Fibroblast of pulmonary artery (primary cell): ENCODE measurements at regions not wholly inside any gene's neighbourhood (a gene's known extent, or its start where the extent isn't known, plus 50 kb on each side); places are given as distances from the start of the nearest gene placed in this dataset.

ENCODE experiments used
- DNase-seq: peaks from one replicate; pipeline ENCODE4 v3.0.0-alpha.2; 2010; ENCODE audit warnings: low read depth
- H3K4me3 ChIP-seq: replicated peaks from 2 replicates; pipeline ENCODE4 v1.5.1; 2011; ENCODE audit warnings: low read depth, mild to moderate bottlenecking, control low read depth, low read length, moderate library complexity
- TF ChIP-seq, protein P1 (sequence below): IDR thresholded peaks from 2 replicates; pipeline ENCODE4 v1.5.1; 2011; ENCODE audit warnings: mild to moderate bottlenecking, control low read depth, low read length, inconsistent platforms; ENCODE audit errors: missing control alignments

DNA sequence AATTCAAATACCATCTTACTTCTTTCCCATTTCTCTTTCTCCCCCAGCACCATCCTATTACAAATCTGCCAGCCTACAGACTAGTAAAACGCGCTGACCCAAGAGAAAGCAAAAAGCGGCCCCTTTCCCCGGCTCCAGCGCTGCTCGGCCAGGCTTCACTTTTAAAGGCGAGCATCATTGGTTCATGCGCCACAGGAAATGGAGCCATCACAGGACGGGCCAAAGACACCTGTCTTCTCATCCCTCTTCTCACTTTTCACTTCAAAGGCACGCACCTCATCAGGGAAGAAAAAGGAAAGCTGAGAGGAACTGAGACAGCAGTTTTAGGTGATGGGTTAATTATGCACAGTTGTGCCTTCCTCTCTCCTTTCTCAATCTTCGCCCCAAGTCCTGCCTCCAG is 664.2 kb upstream of the USP24 start:
- TF ChIP-seq, protein P1, sequence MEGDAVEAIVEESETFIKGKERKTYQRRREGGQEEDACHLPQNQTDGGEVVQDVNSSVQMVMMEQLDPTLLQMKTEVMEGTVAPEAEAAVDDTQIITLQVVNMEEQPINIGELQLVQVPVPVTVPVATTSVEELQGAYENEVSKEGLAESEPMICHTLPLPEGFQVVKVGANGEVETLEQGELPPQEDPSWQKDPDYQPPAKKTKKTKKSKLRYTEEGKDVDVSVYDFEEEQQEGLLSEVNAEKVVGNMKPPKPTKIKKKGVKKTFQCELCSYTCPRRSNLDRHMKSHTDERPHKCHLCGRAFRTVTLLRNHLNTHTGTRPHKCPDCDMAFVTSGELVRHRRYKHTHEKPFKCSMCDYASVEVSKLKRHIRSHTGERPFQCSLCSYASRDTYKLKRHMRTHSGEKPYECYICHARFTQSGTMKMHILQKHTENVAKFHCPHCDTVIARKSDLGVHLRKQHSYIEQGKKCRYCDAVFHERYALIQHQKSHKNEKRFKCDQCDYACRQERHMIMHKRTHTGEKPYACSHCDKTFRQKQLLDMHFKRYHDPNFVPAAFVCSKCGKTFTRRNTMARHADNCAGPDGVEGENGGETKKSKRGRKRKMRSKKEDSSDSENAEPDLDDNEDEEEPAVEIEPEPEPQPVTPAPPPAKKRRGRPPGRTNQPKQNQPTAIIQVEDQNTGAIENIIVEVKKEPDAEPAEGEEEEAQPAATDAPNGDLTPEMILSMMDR = no peak
- DNase-seq = no peak
- no peak overlapping the region for H3K4me3 ChIP-seq

DNA sequence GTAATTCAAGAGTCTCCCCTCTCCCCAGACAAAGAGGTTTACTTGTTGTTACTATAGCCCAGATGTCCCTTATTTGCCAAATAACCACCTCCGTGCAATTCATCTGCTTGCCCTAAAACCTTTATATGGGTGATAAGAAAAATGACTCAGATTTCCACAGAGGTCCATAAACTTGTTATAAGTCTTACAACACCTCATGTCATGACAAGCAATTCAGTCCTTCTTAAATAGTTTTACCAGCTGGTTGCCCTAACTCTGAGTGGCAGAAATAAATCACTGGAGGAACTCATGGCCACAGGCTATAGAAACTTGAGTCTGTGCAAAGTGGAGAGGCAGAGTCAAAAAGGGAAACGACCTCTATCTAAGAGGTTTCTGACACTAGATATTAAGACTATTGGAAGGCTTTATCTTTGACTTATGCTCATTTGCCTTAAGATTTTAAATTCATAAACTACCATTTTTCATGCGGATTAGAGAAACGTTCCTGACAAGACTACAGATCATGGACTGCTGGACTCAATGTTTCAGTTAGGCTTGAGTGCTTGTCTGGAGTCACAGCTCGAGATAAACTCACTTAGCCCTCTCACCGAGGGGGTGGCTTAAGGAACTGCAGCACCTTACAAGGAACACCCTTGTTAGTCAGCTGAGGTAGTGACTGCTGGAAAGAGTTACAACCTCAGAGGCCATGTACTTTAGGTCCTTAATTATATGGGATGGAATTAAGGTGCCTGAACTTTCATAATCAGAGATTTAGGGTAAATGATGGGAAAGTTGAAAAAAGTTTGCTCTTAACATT is 662.5 kb upstream of the USP24 start:
- TF ChIP-seq, protein P1 = no peak
- no peak overlapping the region for H3K4me3 ChIP-seq
- no peak for DNase-seq

DNA sequence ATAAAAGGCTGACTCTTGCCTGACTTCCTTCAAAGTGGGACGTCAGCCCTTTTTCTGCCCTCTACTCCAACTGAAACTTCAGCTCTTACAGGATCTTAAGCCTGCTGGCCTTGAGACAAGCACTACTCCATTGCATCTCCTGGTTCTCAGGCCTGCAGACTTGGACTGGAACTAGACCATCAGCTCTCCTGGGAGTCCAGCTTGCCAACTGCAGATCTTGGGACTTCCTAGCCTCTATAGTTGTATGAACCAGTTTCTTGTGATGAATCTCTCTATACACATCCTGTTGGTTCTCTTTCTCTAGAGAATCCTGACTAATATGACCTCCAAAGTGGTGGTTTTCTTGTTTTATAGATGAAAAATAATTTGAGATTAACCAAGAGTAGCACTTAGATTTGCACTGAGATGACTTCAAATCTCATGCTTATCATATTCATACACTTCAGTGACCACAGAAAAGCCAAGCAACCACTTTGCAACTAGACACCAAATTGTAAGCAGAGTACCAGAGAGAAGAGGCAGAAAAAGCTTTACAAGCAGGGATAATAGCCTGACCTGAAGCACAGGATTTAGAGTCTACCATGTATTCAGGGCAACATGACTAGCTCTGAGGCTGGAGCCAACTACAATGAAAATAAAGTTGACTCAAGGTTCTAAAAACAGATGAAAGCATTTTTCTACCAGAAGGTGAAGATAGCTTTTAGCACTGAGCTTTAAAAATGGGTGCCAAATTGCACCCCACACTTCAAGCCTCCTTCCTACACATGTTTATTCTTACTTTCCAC is 661.3 kb upstream of the USP24 start:
- no peak overlapping the region for H3K4me3 ChIP-seq
- no peak for DNase-seq
- TF ChIP-seq, protein P1 = no peak

DNA sequence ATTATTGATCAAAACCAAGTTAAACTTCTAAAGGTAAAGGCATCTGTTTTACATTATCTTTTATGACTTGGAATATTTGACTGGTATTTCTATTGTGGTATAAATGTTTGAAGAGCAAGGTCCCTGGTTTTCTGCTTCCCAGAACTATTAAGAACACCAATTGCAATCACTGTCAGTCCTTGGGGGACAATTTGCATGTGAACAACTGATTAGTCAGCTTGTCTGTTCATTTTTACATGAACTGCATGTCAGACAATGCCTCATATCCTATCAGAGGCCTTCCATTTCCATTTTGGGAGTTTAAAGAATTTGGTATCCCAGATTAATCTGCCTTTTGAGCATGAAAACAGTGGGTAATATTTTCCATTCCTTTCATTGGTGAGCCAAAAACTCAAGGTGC is 654.9 kb upstream of the USP24 start:
- DNase-seq = no peak
- TF ChIP-seq, protein P1 = no peak
- H3K4me3 ChIP-seq = no peak overlapping the region

DNA sequence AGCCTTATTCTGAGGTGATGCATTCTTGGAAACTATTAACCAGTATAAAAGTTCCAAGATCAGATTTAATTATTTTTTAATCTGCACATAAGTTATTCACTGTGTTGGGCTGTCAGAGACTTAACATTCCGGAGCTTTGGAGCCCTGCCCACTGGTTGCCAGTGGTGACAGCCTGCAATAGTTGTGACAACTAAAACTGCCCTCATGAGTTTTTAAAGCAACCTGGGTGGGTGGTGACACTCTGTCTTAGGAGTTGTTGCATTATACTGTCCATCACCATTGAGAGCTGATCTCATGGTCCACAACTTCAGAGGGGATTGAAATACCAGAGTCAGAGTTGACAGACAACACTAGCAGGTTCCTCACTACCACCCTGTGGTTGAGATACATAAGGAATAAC is 653.9 kb upstream of the USP24 start:
- TF ChIP-seq, protein P1 = no peak
- H3K4me3 ChIP-seq = no peak overlapping the region
- DNase-seq = peak; percentile 18

DNA sequence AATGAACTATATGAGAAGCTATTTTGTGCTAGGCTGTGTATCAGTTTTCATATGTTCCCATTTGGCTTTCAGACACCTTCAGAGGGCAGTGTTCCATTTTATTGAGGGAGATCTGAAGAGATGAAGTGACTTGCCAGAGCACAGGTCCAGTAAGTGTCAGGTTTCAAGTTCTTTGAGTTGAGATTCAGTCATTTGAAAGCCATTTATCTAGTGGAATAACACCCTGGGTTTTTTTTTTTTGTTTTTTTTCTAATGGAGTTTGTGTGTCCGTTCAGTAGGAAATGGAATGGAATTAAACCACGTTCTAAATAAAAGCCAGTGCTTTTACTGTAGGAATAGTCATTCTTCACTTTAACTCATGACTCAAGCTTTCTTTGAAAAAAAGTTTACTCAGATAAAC is 652.9 kb upstream of the USP24 start:
- H3K4me3 ChIP-seq = no peak overlapping the region
- DNase-seq = peak; percentile 20
- TF ChIP-seq, protein P1 = no peak
